Head of caudate nucleus (tissue), 42 donors: ENCODE measurements at regions not wholly inside any gene's neighbourhood (a gene's known extent, or its start where the extent isn't known, plus 50 kb on each side); places are given as distances from the start of the nearest gene placed in this dataset.
A peak's percentile ranks its signal among the peaks of the same experiment; 100 is the strongest.

Experiments
- DNase-seq, 42 donors: peaks; one replicate each; pipeline versions ENCODE4 v3.0.0 to v3.0.0-alpha.2; 2020 to 2021; ENCODE audit warnings: mixed read lengths in 7 of 42
- intact Hi-C: fragments of 100-400 bp; cut with DNase I; formaldehyde crosslinking; loops from one replicate; pipeline ENCODE4 v1.15.0; 2022

DNA sequence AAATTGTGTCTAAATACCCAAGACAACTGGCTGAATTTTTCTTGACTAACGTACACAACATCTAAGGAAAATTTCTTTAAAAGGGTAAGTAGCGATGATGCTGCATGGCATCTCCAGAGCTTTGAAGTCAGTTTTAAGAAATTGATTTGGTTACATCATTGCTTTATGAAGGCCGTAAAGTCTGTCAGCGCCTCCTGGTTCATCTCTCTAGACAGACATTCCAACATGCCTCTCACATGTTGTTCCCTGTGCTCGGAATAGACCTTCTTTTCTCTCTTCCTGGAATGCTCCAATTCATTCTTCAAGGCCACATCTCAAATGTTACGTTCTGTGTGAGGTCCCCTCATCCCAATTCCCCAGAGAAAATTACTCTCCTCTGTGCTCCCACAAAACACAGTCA is 108.7 kb upstream of the SSBP2 start:
- DNase-seq, result no peak
- intact Hi-C loops, result loop anchor here (5.0 to 10.0 kb wide), 2 partner anchors 308 to 435 kb away; no protein-coding TSS in a partner anchor

DNA sequence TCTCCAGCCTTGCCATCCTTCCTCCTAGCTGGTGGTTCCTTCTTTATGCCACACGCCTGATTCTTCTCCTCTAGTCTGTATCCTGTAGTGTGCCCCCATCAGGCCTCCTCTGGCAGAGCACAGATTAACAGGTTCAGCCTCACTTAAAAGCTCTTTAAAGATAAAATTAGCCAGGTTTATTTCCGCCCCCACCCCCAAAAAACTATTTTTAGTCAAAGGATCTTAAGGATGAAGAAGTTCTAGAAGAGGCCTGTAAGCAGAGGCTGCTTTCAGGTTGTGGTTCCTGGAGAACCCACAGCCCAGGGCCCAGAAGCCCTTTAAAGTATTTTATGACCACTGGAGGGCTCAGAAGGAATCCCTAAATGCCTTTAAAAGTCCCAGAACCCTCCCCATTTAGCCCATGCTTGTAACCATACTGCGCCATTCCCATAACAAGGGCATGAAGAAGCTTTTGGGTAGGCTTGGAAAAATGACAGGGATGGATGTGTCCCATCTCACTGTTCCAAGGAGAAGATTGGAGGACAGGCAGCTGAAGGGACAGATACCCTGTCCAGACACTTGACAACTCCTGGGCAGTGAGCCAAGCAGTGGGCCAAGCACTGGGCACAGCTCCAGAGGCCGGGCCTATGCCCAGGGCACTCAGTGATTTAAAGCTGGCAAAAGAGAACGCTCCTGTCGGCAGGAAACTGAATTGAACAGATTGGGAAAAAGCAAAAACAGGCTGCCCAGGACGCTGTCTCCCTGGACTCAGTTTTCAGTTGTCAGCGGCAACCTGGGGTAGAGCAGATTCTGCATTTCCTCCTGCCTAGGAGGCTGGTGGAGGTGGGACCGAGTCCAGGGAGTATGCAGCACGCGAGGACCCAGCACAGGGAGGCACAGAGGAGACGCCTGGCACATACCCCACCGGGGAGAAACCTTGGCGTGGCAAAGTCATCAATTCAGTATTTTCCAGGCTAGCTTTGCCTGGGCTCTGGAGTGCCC is 106.3 kb upstream of the SSBP2 start:
- DNase-seq, result peak; percentile 50 to 93 (median 84)
- intact Hi-C loops, result loop anchor here (5.0 to 10.0 kb wide), 2 partner anchors 310 to 432 kb away; no protein-coding TSS in a partner anchor

DNA sequence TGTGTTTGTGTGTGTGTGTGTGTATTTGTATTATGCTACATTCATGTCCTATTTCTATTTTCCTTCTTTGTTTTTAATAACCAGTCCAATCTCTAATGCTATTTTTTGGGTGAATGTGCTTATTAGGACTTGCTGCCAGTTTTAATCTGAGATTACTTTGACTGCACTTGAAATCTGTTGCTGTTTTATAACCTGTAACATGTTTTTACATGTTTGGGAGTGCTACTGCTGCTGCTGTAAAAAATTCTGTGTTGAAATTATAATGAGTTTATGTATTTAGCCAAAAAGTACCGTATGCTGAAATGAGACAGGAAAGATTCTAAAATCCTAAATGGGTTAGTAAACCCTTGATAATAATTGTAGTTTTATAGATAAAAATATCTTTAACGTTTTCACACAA is 104.7 kb upstream of the SSBP2 start:
- no peak for DNase-seq
- intact Hi-C loops, result loop anchor here (5.0 to 10.0 kb wide), 2 partner anchors 312 to 431 kb away; no protein-coding TSS in a partner anchor

DNA sequence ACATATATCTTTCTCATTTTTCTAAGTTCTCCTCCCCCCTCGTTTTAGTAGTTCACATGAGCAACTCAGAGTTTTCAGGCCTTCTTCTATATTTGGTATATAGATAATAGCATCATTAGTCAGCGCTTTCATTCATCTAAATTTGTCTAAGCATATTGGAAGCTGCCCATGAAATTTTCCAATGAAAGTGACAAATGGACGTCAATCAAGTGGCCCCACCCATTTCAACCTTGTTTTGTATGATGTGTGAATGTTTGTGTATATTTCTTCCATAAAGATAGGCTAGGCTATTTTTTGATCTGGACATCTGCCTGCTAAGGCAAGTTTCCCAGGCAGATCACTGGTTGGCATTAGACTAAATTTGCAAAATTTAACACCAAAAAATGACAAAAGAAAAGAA is 104.0 kb upstream of the SSBP2 start:
- intact Hi-C loops, result loop anchor here (5.0 to 10.0 kb wide), 4 partner anchors 117 to 430 kb away; partner anchors contain the start of gene ATG10

DNA sequence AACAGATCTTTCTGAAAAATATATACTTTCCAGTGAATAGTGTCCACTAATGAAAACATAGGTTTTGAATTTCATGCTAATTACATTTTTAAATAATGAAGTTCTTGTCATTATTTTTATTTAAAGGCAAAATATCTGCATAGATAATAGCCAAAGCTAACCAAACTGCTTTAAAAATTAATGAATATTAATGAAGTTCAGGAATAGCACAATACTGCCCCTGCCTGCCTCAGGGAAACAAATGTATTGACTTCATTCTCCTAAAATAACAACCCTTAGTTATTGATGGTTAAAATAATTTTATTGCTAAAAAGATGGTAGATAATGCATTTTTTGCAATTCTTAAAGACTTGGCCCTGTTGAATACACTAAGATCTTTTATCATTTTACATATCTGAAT is 103.6 kb upstream of the SSBP2 start:
- peak in 4 of 42 donors; percentile 14 to 37 (median 27) for DNase-seq
- intact Hi-C loops, result loop anchor here (5.0 to 10.0 kb wide), 3 partner anchors 118 to 430 kb away; partner anchors contain the start of gene ATG10

More for the DNA sequence above, 104.0 kb upstream of the SSBP2 start:
- no peak for DNase-seq

DNA sequence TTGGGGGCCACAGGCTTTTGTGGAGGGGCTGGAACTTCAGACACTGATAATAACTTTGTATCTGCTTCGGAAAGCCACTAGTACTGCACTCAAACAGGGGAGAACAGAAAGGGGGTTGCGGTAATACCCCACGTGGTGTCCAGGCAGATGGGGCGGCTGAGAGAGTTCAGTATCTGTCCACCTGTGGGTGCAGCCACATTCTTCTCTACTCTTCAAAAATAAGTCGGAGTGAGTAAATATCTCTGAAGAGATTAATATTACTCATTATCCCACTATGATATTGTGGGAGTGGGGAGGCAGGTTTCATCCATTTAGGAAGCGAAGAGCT is 102.1 kb upstream of the SSBP2 start:
- intact Hi-C loops, result loop anchor here (5.0 to 10.0 kb wide), 3 partner anchors 119 to 428 kb away; partner anchors contain the start of gene ATG10

DNA sequence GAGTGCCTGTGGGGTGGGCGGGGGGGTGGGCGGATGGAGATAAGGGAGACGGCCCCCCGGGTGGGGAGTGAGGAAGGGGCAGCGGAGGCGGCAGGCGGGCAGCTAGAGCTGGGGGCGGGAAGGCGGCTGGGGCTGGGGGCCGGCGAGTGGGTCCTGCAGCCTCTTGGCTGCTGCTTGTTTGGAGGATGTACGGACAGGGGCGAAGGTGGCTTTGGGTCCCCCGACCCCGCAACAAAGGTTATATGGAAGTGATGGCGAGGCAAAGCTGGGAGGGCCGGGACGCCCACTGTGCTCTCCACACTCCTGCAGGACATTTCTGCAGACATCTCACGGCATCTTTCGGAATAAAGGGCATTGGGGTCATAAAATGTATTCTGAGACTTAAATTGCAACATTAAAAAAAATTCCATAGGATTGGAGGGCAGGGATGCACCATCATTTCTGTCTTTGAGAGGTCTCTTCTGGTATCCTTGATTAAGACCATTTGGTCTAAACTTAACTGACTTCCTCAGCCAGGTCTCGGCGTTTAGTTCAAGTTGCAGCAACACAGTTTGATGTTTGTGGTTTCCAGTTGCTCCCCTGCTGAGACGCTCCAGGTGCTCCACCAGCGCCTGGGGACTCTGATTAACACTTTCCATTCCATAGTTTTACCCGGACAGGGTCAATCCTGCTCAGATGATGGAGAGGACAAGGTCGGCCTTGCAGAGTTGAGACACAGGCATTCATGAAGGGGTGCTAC is 101.6 kb upstream of the SSBP2 start:
- intact Hi-C loops, result loop anchor here (5.0 to 10.0 kb wide), 3 partner anchors 120 to 428 kb away; partner anchors contain the start of gene ATG10
- peak in 30 of 42 donors; percentile 2 to 63 (median 27) for DNase-seq

More for the DNA sequence above, 102.1 kb upstream of the SSBP2 start:
- peak in 9 of 42 donors; percentile 6 to 43 (median 21) for DNase-seq

DNA sequence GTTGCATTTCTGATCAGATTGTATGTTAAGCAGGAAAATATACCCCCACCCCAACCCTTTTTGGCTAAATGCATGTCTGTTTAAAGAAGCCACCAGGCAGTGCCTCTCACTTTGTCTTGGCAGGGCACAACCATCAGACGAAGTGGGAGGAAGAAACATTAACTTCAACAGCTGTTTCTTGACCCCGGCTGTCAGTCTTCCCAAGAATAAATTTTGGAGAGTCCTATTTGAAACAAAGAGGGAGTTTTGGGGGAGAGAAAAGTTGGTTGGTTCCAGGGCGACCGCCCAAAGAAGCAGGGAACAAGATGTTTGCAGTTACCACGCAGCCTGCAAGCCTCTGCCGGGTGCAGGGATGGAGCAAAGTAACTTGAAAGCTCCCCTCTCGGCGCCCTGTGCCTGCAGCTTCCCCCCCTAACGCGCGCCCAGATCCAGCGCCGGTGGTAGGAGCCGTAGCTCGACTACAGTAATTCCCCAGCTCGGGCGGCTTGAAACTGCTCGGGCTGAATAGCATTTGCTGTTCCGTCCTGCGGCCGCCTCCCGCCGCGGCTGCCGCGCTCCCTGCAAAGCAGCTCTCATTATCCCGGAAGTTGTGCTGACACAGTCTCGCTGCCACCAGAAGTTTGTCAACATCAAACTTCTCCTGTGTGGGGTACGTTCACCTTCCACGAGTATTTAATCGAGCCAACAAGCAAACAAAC is 100.7 kb upstream of the SSBP2 start:
- peak; percentile 94 to 99 (median 98) for DNase-seq
- intact Hi-C loops, result loop anchor here (1.0 to 10.0 kb wide), 5 partner anchors 63 to 427 kb away; partner anchors contain the start of genes ATG10 and SSBP2

DNA sequence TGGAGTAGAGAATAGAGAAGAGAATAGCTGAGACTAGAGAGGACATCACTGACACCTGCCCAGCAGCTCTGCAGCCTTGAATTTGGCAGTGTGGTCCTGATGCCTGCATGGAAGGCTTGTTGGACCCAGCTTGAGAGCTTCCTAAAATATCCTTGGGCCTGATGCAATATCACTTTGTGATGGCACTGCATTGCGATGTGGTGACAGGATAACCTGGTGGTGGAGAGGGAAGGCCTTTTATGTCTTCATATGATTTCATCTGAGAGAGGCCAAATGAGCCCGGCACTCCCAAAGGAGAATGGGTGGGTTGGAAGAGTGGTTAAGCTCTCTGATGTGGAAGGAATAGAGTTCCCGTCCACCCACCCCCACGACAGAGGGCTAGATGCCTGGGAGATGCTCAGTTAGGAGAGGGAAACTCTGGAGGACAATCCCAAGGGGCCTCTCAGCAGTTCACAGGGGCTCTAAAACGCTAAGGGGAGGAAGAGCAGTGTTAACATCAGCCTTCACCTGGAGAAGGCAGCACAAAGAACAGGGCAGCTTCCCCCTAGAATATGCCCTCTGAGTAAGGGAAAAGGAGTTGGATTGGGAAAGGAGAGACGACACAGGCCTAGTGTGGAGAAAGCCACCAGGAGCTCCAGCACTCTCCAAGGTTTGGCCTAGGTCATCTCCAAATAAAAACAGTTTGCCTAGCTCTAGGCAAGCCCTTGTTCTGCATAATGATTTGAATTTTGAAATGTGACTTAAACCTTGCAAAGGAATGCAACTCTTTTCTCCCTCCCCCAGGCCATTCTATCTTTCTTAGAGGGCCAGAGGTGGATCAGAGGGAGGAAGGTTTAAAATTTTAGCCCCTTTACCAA is 99.8 kb upstream of the SSBP2 start:
- intact Hi-C loops, result loop anchor here (1.0 to 10.0 kb wide), 5 partner anchors 62 to 426 kb away; partner anchors contain the start of genes ATG10 and SSBP2

DNA sequence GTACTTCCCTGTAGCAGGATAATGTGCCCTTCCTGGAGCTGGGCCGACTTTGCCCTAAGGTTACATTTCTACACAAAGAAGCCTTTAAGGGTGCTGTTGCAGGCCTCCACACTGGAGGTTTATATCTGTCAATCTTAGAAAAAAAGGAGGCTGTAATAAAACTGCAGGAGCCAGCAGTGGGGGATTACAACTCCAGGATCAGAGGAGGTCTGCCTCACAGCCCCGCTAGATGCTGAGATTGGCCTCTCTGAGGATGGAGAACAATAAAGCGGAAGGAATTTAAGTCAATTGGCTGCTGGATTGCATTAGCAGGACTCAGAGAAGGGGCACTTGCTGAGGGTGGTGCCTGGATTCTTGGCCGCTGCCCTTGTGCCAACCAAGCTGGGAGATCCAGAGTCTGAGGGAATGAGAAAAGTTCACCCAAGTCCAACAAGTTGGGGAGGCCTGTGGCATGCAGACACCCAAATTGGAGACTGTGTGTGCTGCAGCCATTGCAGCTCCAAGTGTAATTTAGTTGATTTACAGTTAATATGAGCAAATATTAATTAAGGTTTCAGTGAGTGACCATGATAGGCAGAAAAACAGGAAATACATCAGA is 99.0 kb upstream of the SSBP2 start:
- peak in 22 of 42 donors; percentile 6 to 57 (median 22) for DNase-seq
- intact Hi-C loops, result loop anchor here (2.0 to 10.0 kb wide), 4 partner anchors 61 to 425 kb away; partner anchors contain the start of gene ATG10

More for the DNA sequence above, 99.8 kb upstream of the SSBP2 start:
- DNase-seq, result peak in 8 of 42 donors; percentile 7 to 42 (median 25)

DNA sequence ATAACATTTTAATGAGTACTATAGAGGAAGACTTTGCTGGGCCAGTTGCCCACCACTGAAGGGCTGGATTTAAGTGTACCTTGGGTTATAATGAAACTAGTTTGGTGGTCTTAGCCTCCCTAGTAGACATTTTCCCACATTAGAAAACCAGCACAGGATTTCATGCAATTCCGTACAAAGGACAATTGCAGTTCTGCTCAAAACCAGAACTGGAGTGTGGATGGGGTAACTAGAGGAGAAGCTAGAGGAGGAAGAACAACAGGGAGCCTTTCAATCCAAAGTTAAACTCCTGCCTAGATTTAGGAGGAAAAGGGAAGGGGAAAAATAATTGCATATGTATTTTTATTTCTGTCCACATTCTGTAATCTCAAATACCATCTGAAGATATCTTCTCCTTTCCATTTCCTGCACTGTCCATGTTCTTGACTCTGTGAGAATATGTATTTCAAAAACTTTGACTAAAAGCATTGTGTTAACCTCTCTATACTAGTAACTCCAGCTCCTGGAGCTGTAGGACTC is 97.5 kb upstream of the SSBP2 start:
- DNase-seq, result peak in 23 of 42 donors; percentile 10 to 80 (median 43)
- intact Hi-C loops, result no loop called here

DNA sequence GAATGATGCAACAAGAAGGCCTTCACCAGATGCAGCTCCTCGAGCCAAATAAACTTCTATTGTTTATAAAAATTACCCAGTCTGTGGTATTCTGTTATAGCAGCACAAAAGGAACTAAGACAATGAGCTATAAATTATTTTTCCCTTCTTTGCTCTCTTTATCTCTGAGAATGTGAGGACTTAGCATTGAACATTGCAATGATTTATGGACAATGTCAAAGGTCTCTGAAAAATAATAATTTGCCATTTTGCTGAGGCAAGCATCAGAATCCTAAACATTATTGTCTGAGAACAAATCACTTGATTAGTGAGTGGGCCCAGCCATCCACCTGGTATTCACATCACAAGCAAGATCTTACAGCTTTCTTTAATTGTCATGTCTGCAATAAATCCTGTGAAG is 95.4 kb upstream of the SSBP2 start:
- intact Hi-C loops, result no loop called here
- no peak for DNase-seq

DNA sequence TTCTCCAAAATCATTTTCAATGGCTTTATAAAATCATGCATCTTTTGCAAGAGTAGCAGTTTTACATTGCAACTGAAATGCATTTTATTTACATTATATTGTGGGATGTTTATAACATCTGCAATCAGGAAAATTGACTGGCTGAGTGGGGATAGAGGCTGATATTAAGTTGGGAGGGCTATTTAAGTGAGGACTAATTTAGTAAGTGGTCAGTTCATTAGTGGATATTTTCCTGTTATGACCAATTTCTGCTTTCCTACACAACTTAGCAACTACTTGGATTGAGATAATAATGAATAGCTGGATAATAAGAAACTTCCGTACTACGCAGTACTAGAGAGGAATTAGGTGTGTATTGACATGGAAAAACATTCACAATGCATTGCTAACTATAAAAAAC is 92.9 kb upstream of the SSBP2 start:
- DNase-seq, result no peak
- intact Hi-C loops, result no loop called here

DNA sequence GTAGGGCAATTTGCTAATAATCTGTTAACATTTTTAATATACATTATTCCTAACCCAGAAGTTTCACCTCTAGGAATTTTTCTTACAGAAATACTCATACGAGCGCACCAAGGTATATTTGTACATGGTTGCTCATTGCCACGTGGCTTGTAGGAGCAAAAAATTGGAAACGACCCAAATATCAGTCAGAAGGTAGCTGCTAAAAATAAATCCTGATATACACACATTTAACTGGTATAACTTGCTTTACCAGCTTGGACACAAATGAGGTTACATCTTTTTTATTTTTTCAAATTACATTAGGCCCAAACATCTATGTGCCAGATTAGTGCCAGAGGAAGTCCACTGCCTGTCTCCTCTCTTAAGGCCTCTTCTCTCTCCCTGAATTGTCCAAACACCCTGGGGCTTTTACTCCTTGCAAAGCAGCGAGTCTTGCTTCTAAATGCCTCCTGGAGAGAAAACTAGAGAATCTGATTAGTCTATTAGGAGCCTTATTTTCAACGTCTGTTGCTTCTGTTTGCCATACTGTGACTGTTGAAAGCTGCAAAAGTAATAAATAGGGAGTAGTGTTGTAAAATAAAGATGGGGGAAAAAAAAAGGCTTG is 92.0 kb upstream of the SSBP2 start:
- intact Hi-C loops, result no loop called here
- DNase-seq, result no peak

DNA sequence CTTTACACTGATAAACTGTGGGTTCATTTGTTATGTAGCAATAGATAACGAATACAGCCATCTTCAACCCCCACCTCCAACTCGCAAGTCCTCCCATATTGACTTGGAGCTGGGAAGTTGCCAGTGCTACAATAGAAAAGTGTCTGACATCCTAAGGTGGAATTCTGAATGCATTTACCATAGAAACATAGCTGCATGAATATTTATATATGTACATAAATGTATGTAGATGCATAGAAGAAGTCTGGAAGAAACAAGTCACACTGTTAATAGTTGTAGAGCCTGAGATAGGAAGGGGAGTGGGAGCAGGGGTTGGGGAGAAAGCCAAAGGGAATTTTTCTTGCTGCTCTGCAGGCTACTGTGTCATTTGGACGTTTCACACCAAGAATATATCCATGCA is 88.1 kb upstream of the SSBP2 start:
- intact Hi-C loops, result no loop called here
- DNase-seq, result no peak

DNA sequence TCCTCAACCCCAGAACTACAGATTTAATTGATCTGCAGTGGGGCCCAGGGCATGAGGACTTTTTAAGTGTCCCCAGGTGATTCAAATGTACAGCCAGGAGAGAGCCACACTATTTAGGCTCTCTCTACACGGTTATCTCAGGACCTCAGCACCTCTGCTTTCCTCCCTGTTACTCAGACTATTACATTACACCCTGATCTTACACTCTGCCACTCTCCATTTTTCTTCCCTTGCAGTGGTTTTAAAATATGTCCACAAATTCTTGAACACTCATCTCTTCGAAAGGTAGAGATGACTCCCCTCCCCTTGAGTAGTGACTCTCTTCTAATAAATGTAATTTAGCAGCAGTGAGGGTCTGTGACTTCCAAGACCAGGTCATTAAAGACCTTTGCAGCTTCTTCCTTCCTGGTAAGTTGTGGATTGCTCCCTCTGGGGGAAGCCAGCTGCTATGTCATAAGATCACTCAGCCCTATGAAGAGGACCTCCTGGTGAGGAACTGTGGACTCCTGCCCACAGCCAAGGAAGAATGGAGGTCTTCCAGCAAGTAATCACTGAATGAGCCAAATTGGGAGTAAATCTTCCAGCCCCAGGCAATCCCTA is 87.5 kb upstream of the SSBP2 start:
- peak in 13 of 42 donors; percentile 7 to 55 (median 29) for DNase-seq
- intact Hi-C loops, result no loop called here
